H1 (cell line): ENCODE measurements at regions not wholly inside any gene's neighbourhood (a gene's known extent, or its start where the extent isn't known, plus 50 kb on each side); places are given as distances from the start of the nearest gene placed in this dataset.

ENCODE experiments used
- CTCF ChIA-PET: fragments of 300-600 bp; sonication (Branson Sonifier 250); formaldehyde crosslinking; loops from one replicate; lab custom pipeline; 2021; ENCODE audit not compliant: partially characterized antibody; lab: Charles Lee
- POLR2A ChIA-PET: fragments of 300-600 bp; sonication (Branson Sonifier 250); formaldehyde crosslinking; loops from one replicate; lab custom pipeline; 2021; ENCODE audit warnings: inconsistent platforms; ENCODE audit not compliant: partially characterized antibody; lab: Charles Lee
- DNase-seq, 2 experiments: peaks; one replicate each; pipeline versions ENCODE4 v3.0.0 to v3.0.0-alpha.2; 2010 to 2022; ENCODE audit warnings: low spot score in 2 of 2, low read depth in 1 of 2, mixed read lengths in 1 of 2
- FAIRE-seq: peaks from 2 replicates; lab custom pipeline; 2011; peaks lifted over from hg19 to GRCh38; lab: Jason Lieb, UNC
- H2AFZ ChIP-seq: 2 replicates; pipeline ENCODE4 v1.8.1; 2012; ENCODE audit warnings: low read length, inconsistent platforms
- H2AK5ac ChIP-seq: 2 replicates; pipeline ENCODE4 v1.6.1; 2013; ENCODE audit warnings: low read depth, low read length
- H2BK120ac ChIP-seq: replicated peaks from 2 replicates; pipeline ENCODE3; 2013; ENCODE audit warnings: low read depth, low read length, inconsistent platforms
- H2BK12ac ChIP-seq: 2 replicates; pipeline ENCODE4 v1.6.1; 2013; ENCODE audit warnings: low read depth, low read length
- H2BK15ac ChIP-seq: 2 replicates; pipeline ENCODE4 v1.6.1; 2013; ENCODE audit warnings: low read length
- H2BK20ac ChIP-seq: 2 replicates; pipeline ENCODE4 v1.6.1; 2013; ENCODE audit warnings: low read length
- H2BK5ac ChIP-seq: 2 replicates; pipeline ENCODE4 v1.6.1; 2013; ENCODE audit warnings: low read depth, low read length
- H3K14ac ChIP-seq: 2 replicates; pipeline ENCODE4 v1.6.1; 2013; ENCODE audit warnings: inconsistent platforms; ENCODE audit not compliant: insufficient read length
- H3K18ac ChIP-seq: 2 replicates; pipeline ENCODE4 v1.6.1; 2013; ENCODE audit warnings: low read length; ENCODE audit errors: extremely low read depth
- H3K23ac ChIP-seq: 2 replicates; pipeline ENCODE4 v1.6.1; 2013; ENCODE audit warnings: inconsistent platforms; ENCODE audit not compliant: insufficient read length
- H3K23me2 ChIP-seq: 2 replicates; pipeline ENCODE4 v1.6.1; 2013; ENCODE audit warnings: low read depth, low read length
- H3K27ac ChIP-seq: 2 replicates; pipeline ENCODE4 v1.6.1; 2011; ENCODE audit warnings: low read depth, low read length, inconsistent platforms
- H3K27me3 ChIP-seq, 4 experiments: replicated peaks in 1 of 4; 1 replicate in 1 of 4; 2 replicates in 3 of 4; pipeline versions ENCODE4 v1.6.1 to v1.8.1; 2011 to 2013; ENCODE audit warnings: low read length in 3 of 4, mild to moderate bottlenecking in 3 of 4, inconsistent platforms in 2 of 4, mixed read lengths in 2 of 4, moderate library complexity in 1 of 4; ENCODE audit not compliant: control insufficient read depth in 3 of 4, insufficient read depth in 3 of 4; ENCODE audit errors: extremely low read depth in 1 of 4
- H3K36me3 ChIP-seq, 4 experiments: 2 replicates each; pipeline versions ENCODE4 v1.6.1 to v1.8.1; 2011 to 2013; ENCODE audit warnings: mild to moderate bottlenecking in 4 of 4, low read length in 3 of 4, moderate library complexity in 2 of 4, control low read depth in 1 of 4, inconsistent platforms in 1 of 4; ENCODE audit not compliant: insufficient read depth in 4 of 4, control insufficient read depth in 2 of 4
- H3K4ac ChIP-seq: replicated peaks from 2 replicates; pipeline ENCODE3; 2013; ENCODE audit warnings: low read length, low read depth, mixed read lengths, inconsistent platforms; ENCODE audit not compliant: insufficient read length
- H3K4me1 ChIP-seq, 4 experiments: replicated peaks in 1 of 4; 1 replicate in 1 of 4; 2 replicates in 3 of 4; pipeline versions ENCODE4 v1.6.1 to v1.8.1; 2011 to 2013; ENCODE audit warnings: low read length in 3 of 4, inconsistent platforms in 2 of 4, mixed read lengths in 1 of 4; ENCODE audit not compliant: insufficient read depth in 4 of 4, control insufficient read depth in 3 of 4
- H3K4me2 ChIP-seq, 2 experiments: 2 replicates each; pipeline versions ENCODE4 v1.6.1 to v1.8.1; 2011 to 2013; ENCODE audit warnings: low read depth in 2 of 2, low read length in 2 of 2, control low read depth in 1 of 2, inconsistent platforms in 1 of 2, mild to moderate bottlenecking in 1 of 2; ENCODE audit not compliant: insufficient read depth in 1 of 2
- H3K4me3 ChIP-seq, 4 experiments: fragments of 200-600, 300-600 bp in 1 of 4; sonication (generic), shearing (Covaris generic), sonication (Bioruptor Twin) in 1 of 4; 2 replicates each; pipeline versions ENCODE4 v1.5.1 to v1.8.1; 2011 to 2016; ENCODE audit warnings: low read length in 4 of 4, low read depth in 3 of 4, control low read depth in 2 of 4, inconsistent platforms in 2 of 4, mild to moderate bottlenecking in 2 of 4, mixed read lengths in 1 of 4, moderate library complexity in 1 of 4; ENCODE audit not compliant: insufficient read depth in 2 of 4; ENCODE audit errors: extremely low read depth in 1 of 4
- H3K56ac ChIP-seq: replicated peaks from 2 replicates; pipeline ENCODE3; 2013; ENCODE audit warnings: low read depth, mild to moderate bottlenecking, mixed read lengths, low read length, inconsistent platforms; ENCODE audit not compliant: insufficient read length
- H3K79me1 ChIP-seq: 2 replicates; pipeline ENCODE4 v1.6.1; 2013; ENCODE audit warnings: low read depth, low read length, control low read depth
- H3K79me2 ChIP-seq, 2 experiments: 2 replicates each; pipeline versions ENCODE4 v1.6.1 to v1.8.1; 2012 to 2013; ENCODE audit warnings: low read length in 2 of 2, mild to moderate bottlenecking in 2 of 2, inconsistent platforms in 1 of 2; ENCODE audit not compliant: insufficient read depth in 2 of 2, control insufficient read depth in 1 of 2
- H3K9ac ChIP-seq, 4 experiments: replicated peaks in 1 of 4; 1 replicate in 1 of 4; 2 replicates in 3 of 4; pipeline versions ENCODE4 v1.6.1 to v1.8.1; 2011 to 2013; ENCODE audit warnings: low read depth in 3 of 4, low read length in 3 of 4, control low read depth in 2 of 4, mild to moderate bottlenecking in 2 of 4, moderate library complexity in 2 of 4, inconsistent platforms in 1 of 4; ENCODE audit errors: extremely low read depth in 1 of 4
- H3K9me3 ChIP-seq, 2 experiments: 2 replicates each; pipeline versions ENCODE4 v1.6.1 to v1.8.1; 2012 to 2013; ENCODE audit warnings: mild to moderate bottlenecking in 2 of 2, moderate library complexity in 2 of 2, control low read depth in 1 of 2, inconsistent platforms in 1 of 2, low read depth in 1 of 2, low read length in 1 of 2, mixed read lengths in 1 of 2; ENCODE audit not compliant: insufficient read depth in 2 of 2
- H4K20me1 ChIP-seq, 2 experiments: replicated peaks in 1 of 2; 2 replicates each; pipeline versions ENCODE3 to v1.8.1; 2011 to 2013; ENCODE audit warnings: inconsistent platforms in 2 of 2, low read length in 2 of 2, mild to moderate bottlenecking in 1 of 2; ENCODE audit not compliant: insufficient read depth in 2 of 2, control insufficient read depth in 1 of 2
- H4K5ac ChIP-seq: 2 replicates; pipeline ENCODE4 v1.6.1; 2013; ENCODE audit warnings: low read length, low read depth, mixed read lengths, inconsistent platforms; ENCODE audit not compliant: insufficient read length
- H4K8ac ChIP-seq: 2 replicates; pipeline ENCODE4 v1.8.0; 2013; ENCODE audit warnings: mild to moderate bottlenecking, moderate library complexity, low read length, inconsistent platforms; ENCODE audit not compliant: insufficient read depth; ENCODE audit errors: extremely low read depth
- H4K91ac ChIP-seq: replicated peaks from 2 replicates; pipeline ENCODE3; 2013; ENCODE audit warnings: low read length, mixed read lengths, inconsistent platforms; ENCODE audit not compliant: insufficient read length
- EGR1 ChIP-seq: IDR thresholded peaks from 2 replicates; pipeline ENCODE4 v1.6.1; 2011; ENCODE audit warnings: low read depth, low read length, borderline replicate concordance
- HDAC6 ChIP-seq: IDR thresholded peaks from one replicate; pipeline ENCODE4 v1.7.1; 2012; ENCODE audit warnings: low read depth, mild to moderate bottlenecking, inconsistent platforms, low read length, moderate library complexity
- TCF12 ChIP-seq: IDR thresholded peaks from 2 replicates; pipeline ENCODE4 v1.6.1; 2011; ENCODE audit warnings: low read depth, mild to moderate bottlenecking, low read length
- WGBS, 2 experiments: shearing (Covaris generic) in 1 of 2; methylation state at CpG; one replicate each; pipeline versions ENCODE4 v1.1.6 to v1.1.7; 2013 to 2015; ENCODE audit warnings: low lambda C conversion rate in 2 of 2, mixed read lengths in 2 of 2, inconsistent platforms in 1 of 2, low coverage in 1 of 2, missing lambda C conversion rate in 1 of 2; ENCODE audit not compliant: insufficient replicate concordance in 2 of 2, insufficient coverage in 1 of 2, insufficient read length in 1 of 2; ENCODE audit errors: extremely low coverage in 1 of 2, missing lambda C conversion rate in 1 of 2; 5-methylcytosine and 5-hydroxymethylcytosine counted together

GRCh38 chr2:200172521-200172920 is 134.0 kb upstream of the SPATS2L start:
- no peak for FAIRE-seq
- TF ChIP-seq EGR1 (no peak), HDAC6 (no peak), TCF12 (no peak)

More at GRCh38 chr2:200172521-200172920, 134.0 kb upstream of the SPATS2L start:
- H3K4me1 ChIP-seq, result peaks cover 0 to 9% (median 4%) of the 10 kb centered on the region in 4 experiments; a peak in 4 of 7 replicates
- H3K9me3 ChIP-seq, result peaks cover 3 to 8% of the 10 kb centered on the region in 2 experiments; a peak in 3 of 4 replicates
- H3K23me2 ChIP-seq, result no peaks in the 10 kb centered on the region
- no peak overlapping the region for H3K18ac ChIP-seq
- ChIA-PET CTCF (no interaction called here), POLR2A (no interaction called here)
- no peak overlapping the region for H3K4me3 ChIP-seq
- no peak for DNase-seq
- H3K79me1 ChIP-seq, result no peaks in the 10 kb centered on the region
- no peak overlapping the region for H2AK5ac ChIP-seq
- no peak overlapping the region for H2BK120ac ChIP-seq
- H3K4me2 ChIP-seq, result no peak overlapping the region
- H4K5ac ChIP-seq, result no peak overlapping the region
- H3K14ac ChIP-seq, result no peak overlapping the region
- H2BK12ac ChIP-seq, result no peak overlapping the region
- no peak overlapping the region for H3K56ac ChIP-seq
- no peak overlapping the region for H3K23ac ChIP-seq
- H2BK20ac ChIP-seq, result no peak overlapping the region
- no peaks in the 10 kb centered on the region for H3K36me3 ChIP-seq
- no peak overlapping the region for H3K9ac ChIP-seq
- no peaks in the 10 kb centered on the region for H3K27me3 ChIP-seq
- H4K91ac ChIP-seq, result no peak overlapping the region
- no peak overlapping the region for H3K4ac ChIP-seq
- H2BK15ac ChIP-seq, result no peak overlapping the region
- no peaks in the 10 kb centered on the region for H4K20me1 ChIP-seq
- 96% methylated on average over 1 of the region's 1 CpG; no CpG with 5 or more reads in 1 of the 2 experiments for WGBS, 2 experiments
- H3K79me2 ChIP-seq, result no peaks in the 10 kb centered on the region
- H4K8ac ChIP-seq, result no peak overlapping the region
- H2AFZ ChIP-seq, result no peak overlapping the region
- H2BK5ac ChIP-seq, result no peak overlapping the region
- no peak overlapping the region for H3K27ac ChIP-seq
